ENCODE measurements at regions not wholly inside any gene's neighbourhood (a gene's known extent, or its start where the extent isn't known, plus 50 kb on each side); places are given as distances from the start of the nearest gene placed in this dataset.

DNA sequence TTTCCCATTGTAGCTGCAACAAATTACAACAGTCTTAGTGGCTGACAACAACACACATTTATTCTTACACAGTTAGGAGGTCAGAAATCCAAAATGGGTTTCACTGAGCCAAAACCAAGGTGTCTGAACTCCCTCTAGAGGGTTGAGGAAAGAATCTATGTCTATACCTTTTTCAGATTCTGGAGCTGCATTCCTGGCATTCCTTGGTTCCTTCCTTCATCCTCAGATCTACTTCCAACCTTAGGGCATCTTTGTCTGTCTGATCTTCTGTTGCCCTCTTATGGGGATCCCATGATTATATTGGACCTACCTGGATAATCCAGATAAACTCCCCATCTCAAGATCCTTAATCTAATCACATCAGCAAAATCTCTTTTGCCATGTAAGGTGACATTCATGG, 540.9 kb upstream of the MAP3K7 start:
- no peak overlapping the region for H3K27ac ChIP-seq
- TF ChIP-seq, protein P1, sequence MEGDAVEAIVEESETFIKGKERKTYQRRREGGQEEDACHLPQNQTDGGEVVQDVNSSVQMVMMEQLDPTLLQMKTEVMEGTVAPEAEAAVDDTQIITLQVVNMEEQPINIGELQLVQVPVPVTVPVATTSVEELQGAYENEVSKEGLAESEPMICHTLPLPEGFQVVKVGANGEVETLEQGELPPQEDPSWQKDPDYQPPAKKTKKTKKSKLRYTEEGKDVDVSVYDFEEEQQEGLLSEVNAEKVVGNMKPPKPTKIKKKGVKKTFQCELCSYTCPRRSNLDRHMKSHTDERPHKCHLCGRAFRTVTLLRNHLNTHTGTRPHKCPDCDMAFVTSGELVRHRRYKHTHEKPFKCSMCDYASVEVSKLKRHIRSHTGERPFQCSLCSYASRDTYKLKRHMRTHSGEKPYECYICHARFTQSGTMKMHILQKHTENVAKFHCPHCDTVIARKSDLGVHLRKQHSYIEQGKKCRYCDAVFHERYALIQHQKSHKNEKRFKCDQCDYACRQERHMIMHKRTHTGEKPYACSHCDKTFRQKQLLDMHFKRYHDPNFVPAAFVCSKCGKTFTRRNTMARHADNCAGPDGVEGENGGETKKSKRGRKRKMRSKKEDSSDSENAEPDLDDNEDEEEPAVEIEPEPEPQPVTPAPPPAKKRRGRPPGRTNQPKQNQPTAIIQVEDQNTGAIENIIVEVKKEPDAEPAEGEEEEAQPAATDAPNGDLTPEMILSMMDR (conservative IDR thresholded peaks at IDR 0.05; ENCODE audit: low read depth) = no peak
- no peak for DNase-seq (ENCODE audit: low spot score)
- ChIA-PET POLR2A (ENCODE audit: low non-redundant PET) (no interaction called here), CTCF (no interaction called here)

DNA sequence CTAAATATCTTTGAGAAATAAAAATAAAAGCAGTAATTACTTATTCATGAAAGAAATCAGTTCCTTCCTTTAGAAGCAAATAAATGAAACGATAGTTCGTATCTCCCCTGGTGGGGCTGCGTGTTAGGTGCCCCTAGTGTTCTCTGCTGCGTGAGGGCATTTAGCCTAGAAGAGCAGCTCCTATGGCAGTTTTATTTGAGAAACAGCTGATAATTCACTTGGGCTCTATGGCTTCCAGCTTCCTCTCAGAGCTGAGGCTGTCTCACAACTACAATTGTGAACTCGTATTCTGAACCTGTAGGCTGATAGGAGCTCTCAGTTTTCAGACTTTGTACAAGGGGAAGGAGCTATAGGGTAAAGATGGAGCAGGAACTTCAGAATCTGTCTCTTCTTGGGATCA, 540.0 kb upstream of the MAP3K7 start:
- H3K27ac ChIP-seq = no peak overlapping the region
- no peak for DNase-seq (ENCODE audit: low spot score)
- ChIA-PET POLR2A (ENCODE audit: low non-redundant PET) (no interaction called here), CTCF (interaction anchor here (0.7 kb wide), 1 partner anchor 1755 kb away, joined by 3 read pairs; no protein-coding TSS in a partner anchor)
- TF ChIP-seq, protein P1 (conservative IDR thresholded peaks at IDR 0.05; ENCODE audit: low read depth) = no peak

DNA sequence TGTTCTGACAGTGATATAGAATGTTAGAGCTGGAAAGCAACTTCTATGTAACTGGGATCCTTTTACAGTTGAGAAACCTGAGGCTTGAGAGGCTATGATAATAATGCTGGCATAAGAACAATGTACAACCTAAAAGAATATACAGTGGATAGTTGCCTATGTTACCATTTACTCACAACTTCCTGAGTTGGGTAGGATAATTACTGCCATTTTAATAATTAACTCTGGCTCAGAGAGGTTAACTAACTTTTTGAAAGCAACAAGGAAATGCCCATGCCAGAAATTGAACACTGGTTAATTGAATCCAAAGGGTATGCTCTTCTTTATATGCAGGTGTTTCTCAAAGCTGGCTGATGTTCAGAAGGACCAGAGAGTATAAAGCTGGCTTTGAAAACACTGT, 530.7 kb upstream of the MAP3K7 start:
- TF ChIP-seq, protein P1 (conservative IDR thresholded peaks at IDR 0.05; ENCODE audit: low read depth) = no peak
- CTCF ChIA-PET = no interaction called here
- POLR2A ChIA-PET (ENCODE audit: low non-redundant PET) = no interaction called here
- no peak for DNase-seq (ENCODE audit: low spot score)
- no peak overlapping the region for H3K27ac ChIP-seq

DNA sequence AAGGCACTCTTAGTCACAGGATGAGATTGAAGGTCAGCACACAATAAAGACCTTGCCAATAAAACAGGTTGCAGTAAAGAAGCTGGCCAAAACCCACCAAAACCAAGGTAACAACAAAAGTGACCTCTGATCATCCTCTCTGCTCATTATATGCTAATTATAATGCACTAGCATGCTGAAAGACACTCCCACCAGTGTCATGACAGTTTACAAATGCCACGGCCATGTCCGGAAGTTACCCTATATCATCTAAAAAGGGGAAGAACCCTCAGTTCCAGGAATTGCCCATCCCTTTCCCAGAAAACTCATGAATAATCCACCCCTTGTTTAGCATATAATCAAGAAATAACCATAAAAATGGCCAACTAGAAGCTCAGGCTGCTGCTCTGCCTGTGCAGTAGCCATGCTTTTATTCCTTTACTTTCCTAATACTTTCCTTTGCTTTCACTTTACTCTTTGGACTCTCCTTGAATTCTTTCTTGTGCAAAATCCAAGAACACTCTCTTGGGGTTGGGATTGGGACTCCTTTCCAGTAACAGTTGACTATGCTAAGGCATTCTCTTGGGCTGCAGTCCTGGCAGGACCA, 527.3 kb upstream of the MAP3K7 start:
- ChIA-PET CTCF (no interaction called here), POLR2A (ENCODE audit: low non-redundant PET) (no interaction called here)
- H3K27ac ChIP-seq = no peak overlapping the region
- DNase-seq (ENCODE audit: low spot score) = no peak
- TF ChIP-seq, protein P1 (conservative IDR thresholded peaks at IDR 0.05; ENCODE audit: low read depth) = no peak

DNA sequence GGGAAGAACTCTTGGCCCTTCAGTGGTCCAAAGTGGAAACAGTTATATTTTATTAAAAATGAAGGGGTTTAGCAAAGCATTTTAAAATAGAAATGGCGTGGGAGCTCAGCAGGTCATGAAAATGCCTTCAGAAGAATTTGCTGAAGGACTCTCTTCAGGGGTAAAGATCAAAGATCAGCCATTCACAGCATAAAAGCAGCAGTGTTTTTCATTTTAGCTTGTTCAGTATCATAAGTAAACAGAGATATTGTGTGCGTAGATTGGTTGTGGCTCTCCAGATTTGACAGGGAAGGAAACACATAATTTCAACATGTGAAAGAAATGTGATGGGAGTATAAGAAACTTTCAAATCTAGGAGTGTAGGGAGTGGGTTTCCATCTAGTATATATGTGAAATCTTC, 519.2 kb upstream of the MAP3K7 start:
- CTCF ChIA-PET = interaction anchor here (0.6 kb wide), 1 partner anchor 268 kb away, joined by 3 read pairs; no protein-coding TSS in a partner anchor
- TF ChIP-seq, protein P1 (conservative IDR thresholded peaks at IDR 0.05; ENCODE audit: low read depth) = no peak
- POLR2A ChIA-PET (ENCODE audit: low non-redundant PET) = no interaction called here
- H3K27ac ChIP-seq = no peak overlapping the region
- DNase-seq (ENCODE audit: low spot score) = no peak

DNA sequence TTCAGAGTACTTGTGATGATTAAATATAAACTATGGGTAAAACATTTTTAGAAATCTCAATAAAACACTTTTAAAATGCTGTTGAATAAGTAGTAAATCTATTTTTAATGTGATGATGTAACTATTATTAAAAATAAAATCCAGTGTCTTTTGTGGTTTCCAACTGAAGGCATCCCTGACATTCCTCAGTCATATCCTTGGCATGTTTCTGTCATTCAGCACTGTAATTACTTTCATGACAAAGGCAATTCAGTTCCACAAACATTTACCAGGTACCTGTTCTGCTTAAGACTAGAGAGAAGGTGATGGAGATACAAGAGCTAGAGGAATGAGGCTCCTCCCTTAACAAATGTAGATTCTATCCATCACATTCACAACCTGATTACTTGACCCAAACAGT, 518.7 kb upstream of the MAP3K7 start:
- no peak for DNase-seq (ENCODE audit: low spot score)
- H3K27ac ChIP-seq = no peak overlapping the region
- POLR2A ChIA-PET (ENCODE audit: low non-redundant PET) = no interaction called here
- CTCF ChIA-PET = no interaction called here
- TF ChIP-seq, protein P1 (conservative IDR thresholded peaks at IDR 0.05; ENCODE audit: low read depth) = no peak
